GM21717 (cell line): ENCODE measurements at regions not wholly inside any gene's neighbourhood (a gene's known extent, or its start where the extent isn't known, plus 50 kb on each side); places are given as distances from the start of the nearest gene placed in this dataset.
"Not testable (repeated sequence)": the region's sequence is repeated elsewhere in the genome, so short reads cannot be mapped to it uniquely, and the experiment has no call there.

Experiments
- ATAC-seq: cut with Tn5 transposase; IDR thresholded peaks from one replicate; pipeline ENCODE4 v1.9.1; 2021; ENCODE audit warnings: mild to moderate bottlenecking, moderate library complexity; ENCODE audit not compliant: unreplicated experiment

GRCh38 chr4:104662269-104662668, 167.6 kb upstream of the CXXC4 start:
- not testable (repeated sequence) for ATAC-seq

GRCh38 chr4:104677116-104677515, 182.4 kb upstream of the CXXC4 start:
- no peak for ATAC-seq

GRCh38 chr4:104682311-104682710, 187.6 kb upstream of the CXXC4 start:
- no peak for ATAC-seq

- ATAC-seq, result no peak
Observed at GRCh38 chr4:104693601-104694201, 199.0 kb upstream of the CXXC4 start.

- no peak for ATAC-seq
Observed at GRCh38 chr4:104716584-104716983, 221.9 kb upstream of the CXXC4 start.

- ATAC-seq, result peak; percentile 99
Observed at GRCh38 chr4:104719539-104720230, 225.0 kb upstream of the CXXC4 start.

- ATAC-seq, result no peak
Observed at GRCh38 chr4:104722467-104722866, 227.8 kb upstream of the CXXC4 start.

GRCh38 chr4:104726002-104726401, 231.3 kb upstream of the CXXC4 start:
- ATAC-seq, result no peak

- ATAC-seq, result no peak
Observed at GRCh38 chr4:104727643-104728042, 232.9 kb upstream of the CXXC4 start.

- ATAC-seq, result peak; percentile 57
Observed at GRCh38 chr4:104728380-104729122, 233.9 kb upstream of the CXXC4 start.

GRCh38 chr4:104732766-104733165, 238.1 kb upstream of the CXXC4 start:
- ATAC-seq, result no peak

- ATAC-seq, result no peak
Observed at GRCh38 chr4:104735174-104735573, 240.5 kb upstream of the CXXC4 start.

- ATAC-seq, result no peak
Observed at GRCh38 chr4:104740161-104740560, 245.5 kb upstream of the CXXC4 start.

GRCh38 chr4:104743215-104743653, 248.5 kb upstream of the CXXC4 start:
- peak; percentile 97 for ATAC-seq

- ATAC-seq, result no peak
Observed at GRCh38 chr4:104747635-104748034, 252.9 kb upstream of the CXXC4 start.

- ATAC-seq, result no peak
Observed at GRCh38 chr4:104749062-104749461, 254.4 kb upstream of the CXXC4 start.

GRCh38 chr4:104750008-104750407, 255.3 kb upstream of the CXXC4 start:
- ATAC-seq, result no peak

GRCh38 chr4:104751468-104751867, 256.8 kb upstream of the CXXC4 start:
- no peak for ATAC-seq

GRCh38 chr4:104752337-104752736, 257.6 kb upstream of the CXXC4 start:
- peak; percentile 71 for ATAC-seq

- no peak for ATAC-seq
Observed at GRCh38 chr4:104756837-104757236, 262.1 kb upstream of the CXXC4 start.

GRCh38 chr4:104758574-104758973, 263.9 kb upstream of the CXXC4 start:
- ATAC-seq, result no peak
